Thyroid gland (tissue), 4 donors: ENCODE measurements at regions not wholly inside any gene's neighbourhood (a gene's known extent, or its start where the extent isn't known, plus 50 kb on each side); places are given as distances from the start of the nearest gene placed in this dataset.
A peak's percentile ranks its signal among the peaks of the same experiment; 100 is the strongest.

Experiments used
- DNase-seq, 2 donors: peaks; one replicate each; pipeline ENCODE4 v3.0.0-alpha.2; 2019
- H3K27ac ChIP-seq, 3 donors: fragments of 200-600 bp; sonication (generic); 1 replicate in 2 of 3; 2 replicates in 1 of 3; pipeline ENCODE4 v1.5.1; 2016 to 2019; ENCODE audit warnings: mild to moderate bottlenecking in 1 of 3, moderate library complexity in 1 of 3
- H3K27me3 ChIP-seq: fragments of 200-600 bp; sonication (generic); one replicate; pipeline ENCODE4 v1.5.1; 2019
- H3K36me3 ChIP-seq, 2 donors: fragments of 200-600 bp; sonication (generic); one replicate each; pipeline ENCODE4 v1.5.1; 2016 to 2019
- H3K4me1 ChIP-seq, 2 donors: fragments of 200-600 bp; sonication (generic); one replicate each; pipeline ENCODE4 v1.5.1; 2017 to 2019
- H3K4me3 ChIP-seq, 3 donors: fragments of 200-600 bp; sonication (generic); replicated peaks in 1 of 3; 1 replicate in 2 of 3; 2 replicates in 1 of 3; pipeline ENCODE4 v1.5.1; 2016; ENCODE audit warnings: mild to moderate bottlenecking in 1 of 3
- H3K9me3 ChIP-seq: fragments of 200-600 bp; sonication (generic); one replicate; pipeline ENCODE4 v1.5.1; 2017
- POLR2A ChIP-seq, 2 donors: fragments of 450-650 bp; IDR thresholded peaks; one replicate each; pipeline ENCODE4 v1.6.1; 2017; ENCODE audit warnings: antibody characterized with exemption in 2 of 2, mild to moderate bottlenecking in 2 of 2, moderate library complexity in 1 of 2
- WGBS, 2 donors: methylation state at CpG; one replicate each; pipeline ENCODE4 v1.1.5; 2017; 5-methylcytosine and 5-hydroxymethylcytosine counted together
- intact Hi-C: fragments of 100-400 bp; cut with DNase I; formaldehyde crosslinking; loops from one replicate; pipeline ENCODE4 v1.15.1; 2023
- TF ChIP-seq, protein P1 (sequence below), 6 experiments: fragments of 200-600 bp in 3 of 6; fragments of 450-650 bp in 3 of 6; sonication (generic) in 3 of 6; IDR thresholded peaks; one replicate each; pipeline ENCODE4 v1.5.1; 2016 to 2019; ENCODE audit warnings: antibody characterized with exemption in 6 of 6, mild to moderate bottlenecking in 2 of 6, inconsistent platforms in 1 of 6, moderate library complexity in 1 of 6

DNA sequence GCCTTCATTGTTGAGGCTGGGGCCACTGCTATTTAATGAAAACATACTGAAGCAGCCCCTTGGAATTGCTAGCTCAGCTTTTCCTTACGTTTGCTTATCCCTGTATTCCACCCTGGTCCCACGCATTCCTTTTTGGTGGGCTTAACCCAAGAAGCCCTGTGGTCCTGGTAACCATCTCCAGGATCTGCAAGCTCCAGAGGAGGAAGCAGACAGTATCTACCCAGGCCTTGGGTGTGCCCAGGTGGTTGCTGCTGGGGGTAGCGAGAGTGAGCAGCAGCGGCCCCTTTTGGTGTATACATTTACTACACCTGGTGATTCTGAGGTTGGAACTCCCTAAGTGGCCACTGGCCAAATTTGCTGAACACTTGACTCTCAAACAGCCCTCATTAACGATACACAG is 97.7 kb downstream of the CBLN1 start:
- WGBS, 2 donors = 29 to 31% methylated on average over 5 of the region's 5 CpGs

GRCh38 chr16:49181791-49182518 is 99.7 kb downstream of the CBLN1 start:
- WGBS, 2 donors = 53 to 57% methylated on average over 7 to 8 of the region's 8 CpGs
- Histone ChIP-seq H3K36me3 (no peaks in the 10 kb centered on the region), H3K27me3 (no peaks in the 10 kb centered on the region), H3K9me3 (no peaks in the 10 kb centered on the region), H3K4me3 (no peak overlapping the region), H3K27ac (no peak overlapping the region), H3K4me1 (no peaks in the 10 kb centered on the region)
- intact Hi-C loops = no loop called here
- DNase-seq = no peak
- TF ChIP-seq, protein P1, sequence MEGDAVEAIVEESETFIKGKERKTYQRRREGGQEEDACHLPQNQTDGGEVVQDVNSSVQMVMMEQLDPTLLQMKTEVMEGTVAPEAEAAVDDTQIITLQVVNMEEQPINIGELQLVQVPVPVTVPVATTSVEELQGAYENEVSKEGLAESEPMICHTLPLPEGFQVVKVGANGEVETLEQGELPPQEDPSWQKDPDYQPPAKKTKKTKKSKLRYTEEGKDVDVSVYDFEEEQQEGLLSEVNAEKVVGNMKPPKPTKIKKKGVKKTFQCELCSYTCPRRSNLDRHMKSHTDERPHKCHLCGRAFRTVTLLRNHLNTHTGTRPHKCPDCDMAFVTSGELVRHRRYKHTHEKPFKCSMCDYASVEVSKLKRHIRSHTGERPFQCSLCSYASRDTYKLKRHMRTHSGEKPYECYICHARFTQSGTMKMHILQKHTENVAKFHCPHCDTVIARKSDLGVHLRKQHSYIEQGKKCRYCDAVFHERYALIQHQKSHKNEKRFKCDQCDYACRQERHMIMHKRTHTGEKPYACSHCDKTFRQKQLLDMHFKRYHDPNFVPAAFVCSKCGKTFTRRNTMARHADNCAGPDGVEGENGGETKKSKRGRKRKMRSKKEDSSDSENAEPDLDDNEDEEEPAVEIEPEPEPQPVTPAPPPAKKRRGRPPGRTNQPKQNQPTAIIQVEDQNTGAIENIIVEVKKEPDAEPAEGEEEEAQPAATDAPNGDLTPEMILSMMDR (IDR thresholded peaks at IDR 0.05) = no peak
- no peak for TF ChIP-seq POLR2A (IDR thresholded peaks at IDR 0.05)

More for the DNA sequence above, 97.7 kb downstream of the CBLN1 start:
- Histone ChIP-seq H3K27me3 (no peaks in the 10 kb centered on the region), H3K9me3 (no peaks in the 10 kb centered on the region), H3K27ac (no peak overlapping the region), H3K4me3 (no peak overlapping the region), H3K36me3 (no peaks in the 10 kb centered on the region), H3K4me1 (no peaks in the 10 kb centered on the region)
- TF ChIP-seq, protein P1 (IDR thresholded peaks at IDR 0.05) = peak in 4 of 6 experiments; percentile 23 to 49 (median 46)
- no peak for TF ChIP-seq POLR2A (IDR thresholded peaks at IDR 0.05)
- DNase-seq = peak; percentile 51 to 54
- intact Hi-C loops = no loop called here

DNA sequence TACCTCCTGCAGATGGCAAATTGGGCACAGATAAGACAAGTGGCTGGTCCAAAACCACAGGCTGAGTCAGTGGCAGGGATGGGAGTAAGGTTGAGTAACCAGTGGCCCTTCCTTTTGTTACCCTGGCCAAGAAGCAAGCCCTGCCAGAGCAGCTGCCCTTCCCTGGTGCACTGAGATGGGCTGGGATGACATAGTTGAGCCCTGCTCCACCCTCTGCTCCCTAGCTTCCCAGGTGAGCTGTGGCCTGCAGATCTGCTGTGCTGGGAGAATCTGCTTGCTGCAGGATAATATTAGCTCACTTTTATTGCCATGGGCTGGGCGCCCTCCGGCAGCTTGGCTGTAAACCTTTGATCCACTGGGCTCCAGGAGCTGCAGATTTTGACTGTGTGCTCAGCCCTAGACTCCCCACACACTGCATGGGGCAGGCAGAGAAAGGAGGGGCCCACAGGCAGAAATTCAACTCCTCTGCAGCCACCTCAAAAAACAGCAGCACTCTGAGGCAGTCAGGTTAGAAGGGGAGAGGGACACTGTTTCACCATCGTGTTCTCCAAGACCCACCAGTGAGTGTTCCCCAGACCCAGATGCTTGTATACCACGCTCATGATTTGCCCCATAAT is 101.8 kb downstream of the CBLN1 start:
- Histone ChIP-seq H3K4me3 (no peak overlapping the region), H3K27me3 (no peaks in the 10 kb centered on the region), H3K36me3 (no peaks in the 10 kb centered on the region), H3K9me3 (no peaks in the 10 kb centered on the region), H3K4me1 (no peaks in the 10 kb centered on the region), H3K27ac (no peak overlapping the region)
- 67 to 69% methylated on average over 4 of the region's 4 CpGs for WGBS, 2 donors
- intact Hi-C loops = no loop called here
- TF ChIP-seq, protein P1 (IDR thresholded peaks at IDR 0.05) = no peak
- no peak for TF ChIP-seq POLR2A (IDR thresholded peaks at IDR 0.05)
- DNase-seq = no peak

DNA sequence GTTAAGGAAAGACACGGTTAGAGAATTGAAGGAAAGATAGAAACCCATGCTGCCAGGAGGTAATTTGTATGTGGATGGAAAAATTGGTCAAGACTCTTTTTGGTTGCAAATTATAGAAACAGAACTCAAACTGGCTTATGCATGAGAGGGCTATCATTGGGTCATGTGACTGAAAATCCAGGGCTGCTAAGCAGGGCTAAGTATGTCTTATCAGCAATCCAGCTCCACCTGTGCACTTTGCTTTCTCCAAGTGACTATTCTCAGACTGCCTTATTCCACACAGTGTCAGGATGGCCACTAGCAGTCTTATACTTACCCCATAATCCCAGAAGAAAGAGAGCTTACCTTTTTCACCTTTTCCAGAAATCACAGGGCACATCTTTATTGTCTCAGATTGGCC is 113.5 kb downstream of the CBLN1 start:
- Histone ChIP-seq H3K36me3 (no peaks in the 10 kb centered on the region), H3K4me3 (no peak overlapping the region), H3K4me1 (no peaks in the 10 kb centered on the region), H3K9me3 (no peaks in the 10 kb centered on the region), H3K27ac (no peak overlapping the region), H3K27me3 (no peaks in the 10 kb centered on the region)
- 79 to 81% methylated on average over 1 of the region's 1 CpG for WGBS, 2 donors
- intact Hi-C loops = no loop called here
- DNase-seq = no peak
- TF ChIP-seq POLR2A (IDR thresholded peaks at IDR 0.05) = no peak
- TF ChIP-seq, protein P1 (IDR thresholded peaks at IDR 0.05) = no peak

DNA sequence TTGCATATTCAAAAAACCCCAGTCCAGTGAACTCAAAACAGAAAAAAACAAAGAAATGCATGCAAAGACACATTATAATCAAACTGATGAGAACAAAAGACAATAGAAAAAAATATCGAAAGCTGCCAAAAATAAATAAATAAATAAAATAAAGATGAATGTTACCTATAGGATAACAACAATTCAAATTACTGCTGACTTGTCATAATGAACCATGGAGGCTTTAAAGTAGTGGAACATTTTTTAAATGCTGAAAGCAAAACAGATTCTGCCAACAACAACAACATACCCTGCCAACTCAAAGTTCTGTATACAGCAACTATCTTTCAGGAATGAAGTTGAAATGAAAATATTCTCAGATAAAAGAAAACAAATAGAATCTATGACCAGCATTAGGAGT is 116.6 kb downstream of the CBLN1 start:
- H3K4me3 ChIP-seq = no peak overlapping the region
- intact Hi-C loops = no loop called here
- no peak for DNase-seq
- H3K27me3 ChIP-seq = no peaks in the 10 kb centered on the region
- no peak overlapping the region for H3K27ac ChIP-seq
- no peaks in the 10 kb centered on the region for H3K9me3 ChIP-seq
- no peak for TF ChIP-seq POLR2A (IDR thresholded peaks at IDR 0.05)
- TF ChIP-seq, protein P1 (IDR thresholded peaks at IDR 0.05) = no peak
- H3K4me1 ChIP-seq = no peaks in the 10 kb centered on the region
- 94 to 100% methylated on average over 1 of the region's 1 CpG for WGBS, 2 donors
- H3K36me3 ChIP-seq = no peaks in the 10 kb centered on the region
